ENCODE measurements at regions not wholly inside any gene's neighbourhood (a gene's known extent, or its start where the extent isn't known, plus 50 kb on each side); places are given as distances from the start of the nearest gene placed in this dataset.

DNA sequence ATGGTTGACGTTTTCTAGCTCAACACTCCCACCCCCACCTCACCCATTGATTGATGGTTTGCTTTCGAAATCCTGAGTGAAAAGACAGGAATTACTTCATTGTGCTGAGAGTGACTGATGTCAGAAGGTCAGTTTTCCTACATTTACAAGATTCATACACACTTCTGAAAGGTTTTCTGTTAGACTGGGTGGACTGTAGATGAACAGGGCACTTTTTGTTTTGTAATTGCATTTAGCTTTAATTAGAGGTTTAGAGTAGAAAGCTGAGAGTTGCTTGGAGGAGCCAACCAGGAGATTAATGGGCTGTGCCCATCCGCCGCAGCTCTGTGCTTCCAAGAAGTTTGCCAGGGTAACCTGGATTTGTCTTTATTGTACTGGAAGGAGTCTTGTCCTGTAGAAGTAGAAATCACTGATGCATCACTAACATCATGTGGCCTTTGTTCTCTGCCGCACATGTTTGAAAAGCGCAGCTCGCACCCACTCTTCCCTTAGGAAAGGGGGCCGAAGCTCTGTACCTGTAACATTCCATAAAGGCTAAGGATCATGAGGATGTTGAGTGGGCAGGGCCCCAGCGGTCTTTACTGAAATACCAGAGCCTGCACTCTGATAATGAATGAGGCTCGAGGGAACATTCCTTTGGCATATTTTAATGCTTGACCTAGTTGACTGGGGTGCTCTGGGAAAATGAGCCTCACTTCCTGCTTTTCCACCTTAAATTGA, 267.6 kb upstream of the DMRT1 start:
- no peak overlapping the region for H3K27ac ChIP-seq
- 74 to 86% (median 81%) methylated on average over 10 of the region's 10 CpGs for WGBS, 5 donors
- peaks cover 0 to 5% (median 0%) of the 10 kb centered on the region in 6 donors for H3K4me1 ChIP-seq

GRCh38 chr9:575139-575538, 266.4 kb upstream of the DMRT1 start:
- Histone ChIP-seq H3K27me3 (replicated peaks in 1 of 7) (no peaks in the 10 kb centered on the region), H3K4me3 (no peak overlapping the region), H3K36me3 (no peaks in the 10 kb centered on the region), H3K9me3 (peaks cover 0 to 3% (median 0%) of the 10 kb centered on the region in 8 donors), H3K4me1 (peaks cover 0 to 3% (median 0%) of the 10 kb centered on the region in 6 donors), H3K27ac (no peak overlapping the region)
- 71 to 95% (median 85%) methylated on average over 1 of the region's 1 CpG for WGBS, 5 donors
- TF ChIP-seq CTCF (IDR thresholded peaks at IDR 0.05 in 8 of 11, conservative IDR thresholded peaks at IDR 0.05 in 3 of 11) (no peak), POLR2AphosphoS5 (IDR thresholded peaks at IDR 0.05) (no peak), POLR2A (IDR thresholded peaks at IDR 0.05) (no peak)
- no peak for DNase-seq
- intact Hi-C loops (cut with DNase I; ENCODE audit: low total_unique reads), result no loop called here

More for the DNA sequence above, 267.6 kb upstream of the DMRT1 start:
- no peak for DNase-seq
- intact Hi-C loops (cut with DNase I; ENCODE audit: low total_unique reads), result no loop called here
- Histone ChIP-seq H3K27me3 (replicated peaks in 1 of 7) (no peaks in the 10 kb centered on the region), H3K9me3 (peaks cover 0 to 3% (median 0%) of the 10 kb centered on the region in 8 donors), H3K36me3 (no peaks in the 10 kb centered on the region), H3K4me3 (no peak overlapping the region)
- no peak for TF ChIP-seq POLR2AphosphoS5 (IDR thresholded peaks at IDR 0.05)
- no peak for TF ChIP-seq CTCF (IDR thresholded peaks at IDR 0.05 in 8 of 11, conservative IDR thresholded peaks at IDR 0.05 in 3 of 11)
- TF ChIP-seq POLR2A (IDR thresholded peaks at IDR 0.05), result no peak

GRCh38 chr9:580652-581342, 260.7 kb upstream of the DMRT1 start:
- no peak overlapping the region for H3K4me3 ChIP-seq
- H3K36me3 ChIP-seq, result no peaks in the 10 kb centered on the region
- no peaks in the 10 kb centered on the region for H3K27me3 ChIP-seq (replicated peaks in 1 of 7)
- WGBS, 5 donors, result 95 to 96% (median 95%) methylated on average over 28 to 39 of the region's 39 CpGs
- no peaks in the 10 kb centered on the region for H3K4me1 ChIP-seq
- no peak overlapping the region for H3K27ac ChIP-seq
- DNase-seq, result no peak
- peaks cover 0 to 3% (median 0%) of the 10 kb centered on the region in 8 donors for H3K9me3 ChIP-seq
- intact Hi-C loops (cut with DNase I; ENCODE audit: low total_unique reads), result no loop called here
- no peak for TF ChIP-seq POLR2A (IDR thresholded peaks at IDR 0.05)
- TF ChIP-seq CTCF (IDR thresholded peaks at IDR 0.05 in 8 of 11, conservative IDR thresholded peaks at IDR 0.05 in 3 of 11), result no peak
- TF ChIP-seq POLR2AphosphoS5 (IDR thresholded peaks at IDR 0.05), result no peak
